OCI-LY3 (cell line): ENCODE measurements at regions not wholly inside any gene's neighbourhood (a gene's known extent, or its start where the extent isn't known, plus 50 kb on each side); places are given as distances from the start of the nearest gene placed in this dataset.

Experiments used
- H2AFZ ChIP-seq: fragments of 200-600, 300-600 bp; shearing (Covaris generic); 2 replicates; pipeline ENCODE4 v1.6.0; 2014; ENCODE audit warnings: antibody characterized with exemption, low read depth, low read length
- H3K27ac ChIP-seq: fragments of 200-600, 300-600 bp; sonication (generic); 2 replicates; pipeline ENCODE4 v1.5.1; 2014; ENCODE audit warnings: mild to moderate bottlenecking, low read length, moderate library complexity, mixed read lengths
- H3K27me3 ChIP-seq: fragments of 200-600, 300-600 bp; sonication (generic); 2 replicates; pipeline ENCODE4 v1.6.1; 2014; ENCODE audit warnings: low read depth, low read length, mixed read lengths
- H3K36me3 ChIP-seq: fragments of 200-600, 300-600 bp; sonication (generic); replicated peaks from 2 replicates; pipeline ENCODE3; 2014; ENCODE audit warnings: low read depth, low read length, mixed read lengths
- H3K4me1 ChIP-seq: fragments of 300-600, 200-600 bp; sonication (generic); 2 replicates; pipeline ENCODE4 v1.6.1; 2014; ENCODE audit warnings: low read length, mixed read lengths
- H3K4me2 ChIP-seq: fragments of 200-600, 300-600 bp; sonication (generic); 2 replicates; pipeline ENCODE4 v1.6.1; 2014; ENCODE audit warnings: low read length, mixed read lengths
- H3K4me3 ChIP-seq: fragments of 300-600, 200-600 bp; sonication (generic); 2 replicates; pipeline ENCODE4 v1.5.1; 2014; ENCODE audit warnings: antibody characterized with exemption, mild to moderate bottlenecking, low read length, moderate library complexity
- H3K79me2 ChIP-seq: fragments of 300-600, 200-600 bp; shearing (Covaris generic); 2 replicates; pipeline ENCODE4 v1.6.1; 2014; ENCODE audit warnings: mild to moderate bottlenecking, low read length, mixed read lengths
- H3K9ac ChIP-seq: fragments of 300-600, 200-600 bp; shearing (Covaris generic); 2 replicates; pipeline ENCODE4 v1.6.0; 2014; ENCODE audit warnings: mild to moderate bottlenecking, low read length, moderate library complexity
- H3K9me3 ChIP-seq: fragments of 200-600, 300-600 bp; shearing (Covaris generic); 2 replicates; pipeline ENCODE4 v1.6.1; 2014; ENCODE audit warnings: low read length, mixed read lengths; ENCODE audit not compliant: insufficient read depth
- H4K20me1 ChIP-seq: fragments of 200-600, 300-600 bp; sonication (generic); 2 replicates; pipeline ENCODE4 v1.6.1; 2016; ENCODE audit warnings: low read length, mixed read lengths; ENCODE audit not compliant: insufficient read depth
- CTCF ChIP-seq: fragments of 200-600, 300-600 bp; sonication (generic); IDR thresholded peaks from 2 replicates; pipeline ENCODE4 v1.5.1; 2014; ENCODE audit warnings: antibody characterized with exemption, low read length, low read depth
- EZH2phosphoT487 ChIP-seq: fragments of 200-600 bp; shearing (Covaris generic); IDR thresholded peaks from 2 replicates; pipeline ENCODE4 v1.6.1; 2018; ENCODE audit warnings: antibody characterized with exemption, mixed run types, low read depth

- Histone ChIP-seq H3K4me2 (no peak overlapping the region), H3K79me2 (no peaks in the 10 kb centered on the region), H3K27me3 (no peaks in the 10 kb centered on the region), H3K9me3 (no peaks in the 10 kb centered on the region), H4K20me1 (no peaks in the 10 kb centered on the region), H3K9ac (no peak overlapping the region), H3K36me3 (no peaks in the 10 kb centered on the region), H3K4me1 (no peaks in the 10 kb centered on the region), H3K4me3 (no peak overlapping the region), H2AFZ (no peak overlapping the region), H3K27ac (no peak overlapping the region)
- no peak for TF ChIP-seq EZH2phosphoT487
- no peak for TF ChIP-seq CTCF
These were observed 273.9 kb downstream of the DIO2 start for GRCh38 chr14:79937433-79937832.

GRCh38 chr14:79924551-79924950 is 286.8 kb downstream of the DIO2 start:
- Histone ChIP-seq H4K20me1 (no peaks in the 10 kb centered on the region), H3K4me3 (no peak overlapping the region), H3K79me2 (no peaks in the 10 kb centered on the region), H3K9ac (no peak overlapping the region), H2AFZ (no peak overlapping the region), H3K27me3 (no peaks in the 10 kb centered on the region), H3K4me1 (no peaks in the 10 kb centered on the region), H3K36me3 (no peaks in the 10 kb centered on the region), H3K27ac (no peak overlapping the region), H3K4me2 (no peak overlapping the region), H3K9me3 (no peaks in the 10 kb centered on the region)
- no peak for TF ChIP-seq CTCF

- Histone ChIP-seq H4K20me1 (no peaks in the 10 kb centered on the region), H3K27ac (no peak overlapping the region), H3K4me1 (no peaks in the 10 kb centered on the region), H3K36me3 (no peaks in the 10 kb centered on the region), H2AFZ (no peak overlapping the region), H3K4me2 (no peak overlapping the region), H3K4me3 (no peak overlapping the region), H3K27me3 (no peaks in the 10 kb centered on the region), H3K79me2 (no peaks in the 10 kb centered on the region), H3K9me3 (no peaks in the 10 kb centered on the region), H3K9ac (no peak overlapping the region)
- TF ChIP-seq EZH2phosphoT487 (no peak), CTCF (no peak)
These were observed 291.1 kb downstream of the DIO2 start for GRCh38 chr14:79920180-79920692.
